NCI-H1694 (cell line): ENCODE measurements at regions not wholly inside any gene's neighbourhood (a gene's known extent, or its start where the extent isn't known, plus 50 kb on each side); places are given as distances from the start of the nearest gene placed in this dataset.
"Not testable (repeated sequence)": the region's sequence is repeated elsewhere in the genome, so short reads cannot be mapped to it uniquely, and the experiment has no call there.

Source experiments
- DNase-seq: peaks from one replicate; lab custom pipeline; 2025; lab: John Stamatoyannopoulos, UW

GRCh38 chr4:94155404-94155803 lies 52.3 kb upstream of the SMARCAD1 start:
- DNase-seq = not testable (repeated sequence)

- no peak for DNase-seq
These were observed 50.8 kb upstream of the SMARCAD1 start for GRCh38 chr4:94156826-94157225.
